Prostate gland (tissue), 2 donors: ENCODE measurements at regions not wholly inside any gene's neighbourhood (a gene's known extent, or its start where the extent isn't known, plus 50 kb on each side); places are given as distances from the start of the nearest gene placed in this dataset.

Source experiments
- CTCF ChIP-seq, 4 experiments: fragments of 200-600 bp in 2 of 4; fragments of 450-650 bp in 2 of 4; sonication (generic) in 2 of 4; IDR thresholded peaks; 1 replicate in 3 of 4; 2 replicates in 1 of 4; pipeline ENCODE4 v1.5.1; 2016 to 2019; ENCODE audit warnings: antibody characterized with exemption in 4 of 4, mild to moderate bottlenecking in 2 of 4, moderate library complexity in 2 of 4
- POLR2AphosphoS5 ChIP-seq: sonication (generic); formaldehyde crosslinking; IDR thresholded peaks from one replicate; pipeline ENCODE4 v1.6.1; 2017; ENCODE audit warnings: antibody characterized with exemption

GRCh38 chr1:234911787-234912186 lies 216.8 kb downstream of the TOMM20 start:
- no peak for TF ChIP-seq POLR2AphosphoS5
- no peak for TF ChIP-seq CTCF (IDR thresholded peaks at IDR 0.05)
